ENCODE measurements at regions not wholly inside any gene's neighbourhood (a gene's known extent, or its start where the extent isn't known, plus 50 kb on each side); places are given as distances from the start of the nearest gene placed in this dataset.
A peak's percentile ranks its signal among the peaks of the same experiment; 100 is the strongest.

- H3K27me3 Mint-ChIP-seq, result peaks cover 61% of the 10 kb centered on the region
- no peak for DNase-seq
- H3K9me3 Mint-ChIP-seq, result no peaks in the 10 kb centered on the region
- no peaks in the 10 kb centered on the region for H3K36me3 Mint-ChIP-seq (ENCODE audit: low read depth)
- H3K4me1 Mint-ChIP-seq (ENCODE audit: low read depth), result no peaks in the 10 kb centered on the region
- H3K27ac Mint-ChIP-seq, result no peak overlapping the region
- H3K4me3 Mint-ChIP-seq, result no peak overlapping the region
These were observed 123.3 kb upstream of the FAM204A start for GRCh38 chr10:118465300-118465874.

DNA sequence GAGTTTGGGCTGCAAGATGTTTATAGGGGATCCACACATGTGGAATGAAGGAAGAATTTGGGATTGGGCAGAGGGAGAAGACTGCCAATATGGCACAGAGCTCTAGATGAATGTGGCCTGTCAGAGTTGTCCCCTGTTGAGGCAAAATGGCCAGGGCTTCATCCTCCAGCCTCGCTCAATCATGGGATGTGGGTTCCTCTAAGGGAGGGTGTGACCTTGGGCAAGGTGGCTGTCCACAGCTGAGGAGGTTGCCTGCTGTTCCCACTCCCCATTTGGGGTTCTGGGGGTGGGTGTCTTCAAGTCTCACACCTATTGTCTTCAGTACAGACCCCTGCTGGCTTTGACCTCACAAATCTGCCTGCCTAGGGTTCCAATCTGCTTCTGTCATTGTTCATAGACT is 121.6 kb upstream of the FAM204A start:
- H3K4me1 Mint-ChIP-seq (ENCODE audit: low read depth), result peaks cover 7% of the 10 kb centered on the region
- no peak overlapping the region for H3K4me3 Mint-ChIP-seq
- no peak for DNase-seq
- H3K27ac Mint-ChIP-seq, result no peak overlapping the region
- no peaks in the 10 kb centered on the region for H3K36me3 Mint-ChIP-seq (ENCODE audit: low read depth)
- peaks cover 62% of the 10 kb centered on the region for H3K27me3 Mint-ChIP-seq
- no peaks in the 10 kb centered on the region for H3K9me3 Mint-ChIP-seq

- Mint-ChIP-seq H3K9me3 (no peaks in the 10 kb centered on the region), H3K4me1 (ENCODE audit: low read depth) (peaks cover 7% of the 10 kb centered on the region), H3K27me3 (peaks cover 53% of the 10 kb centered on the region), H3K4me3 (no peak overlapping the region), H3K27ac (no peak overlapping the region), H3K36me3 (ENCODE audit: low read depth) (no peaks in the 10 kb centered on the region)
- DNase-seq, result no peak
These were observed 120.3 kb upstream of the FAM204A start for GRCh38 chr10:118462401-118462800.

- no peak overlapping the region for H3K27ac Mint-ChIP-seq
- no peaks in the 10 kb centered on the region for H3K9me3 Mint-ChIP-seq
- peak; percentile 55 for DNase-seq
- no peaks in the 10 kb centered on the region for H3K36me3 Mint-ChIP-seq (ENCODE audit: low read depth)
- H3K4me1 Mint-ChIP-seq (ENCODE audit: low read depth), result peaks cover 7% of the 10 kb centered on the region
- H3K4me3 Mint-ChIP-seq, result peak overlapping the region; percentile 27
- peaks cover 47% of the 10 kb centered on the region for H3K27me3 Mint-ChIP-seq
These were observed 117.6 kb upstream of the FAM204A start for GRCh38 chr10:118459642-118460193.

DNA sequence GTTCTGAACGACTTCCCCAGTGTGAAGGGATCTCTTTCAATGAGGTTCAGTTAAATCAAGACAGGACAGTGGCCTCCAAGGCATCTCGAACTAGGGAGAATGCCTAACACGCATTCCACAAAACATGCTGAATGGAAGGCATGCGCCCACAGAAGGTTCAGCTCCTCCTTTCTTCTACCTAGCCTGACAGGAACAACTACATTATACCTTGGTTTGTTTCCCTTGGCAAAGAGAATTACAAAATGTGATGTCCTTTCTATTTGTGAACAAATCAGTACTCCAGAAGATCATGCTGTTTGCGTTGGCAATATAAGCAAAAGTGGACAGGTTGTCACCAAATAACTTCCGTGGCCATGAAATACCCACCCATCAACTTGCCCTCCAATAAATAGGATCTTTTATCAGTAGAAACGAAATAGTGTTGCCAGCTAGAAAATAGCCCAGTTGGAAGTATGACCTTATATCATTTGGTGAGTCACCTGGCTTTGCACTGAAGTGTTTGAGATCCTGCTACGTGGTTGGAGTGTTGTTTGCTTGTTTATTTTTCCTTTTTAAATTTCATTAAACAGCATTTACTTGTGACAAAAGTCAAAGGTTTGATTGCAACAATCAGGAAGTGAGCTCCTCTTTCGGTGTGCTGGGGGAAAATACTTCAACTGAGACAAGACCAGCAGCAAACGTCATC is 117.0 kb upstream of the FAM204A start:
- H3K4me1 Mint-ChIP-seq (ENCODE audit: low read depth), result peaks cover 7% of the 10 kb centered on the region
- no peak overlapping the region for H3K27ac Mint-ChIP-seq
- DNase-seq, result no peak
- no peaks in the 10 kb centered on the region for H3K9me3 Mint-ChIP-seq
- H3K4me3 Mint-ChIP-seq, result peak overlapping the region; percentile 27
- H3K36me3 Mint-ChIP-seq (ENCODE audit: low read depth), result no peaks in the 10 kb centered on the region
- peaks cover 42% of the 10 kb centered on the region for H3K27me3 Mint-ChIP-seq

GRCh38 chr10:118457824-118458428 is 115.8 kb upstream of the FAM204A start:
- H3K9me3 Mint-ChIP-seq, result no peaks in the 10 kb centered on the region
- no peak overlapping the region for H3K27ac Mint-ChIP-seq
- peaks cover 34% of the 10 kb centered on the region for H3K27me3 Mint-ChIP-seq
- no peak overlapping the region for H3K4me3 Mint-ChIP-seq
- peaks cover 7% of the 10 kb centered on the region for H3K4me1 Mint-ChIP-seq (ENCODE audit: low read depth)
- DNase-seq, result no peak
- H3K36me3 Mint-ChIP-seq (ENCODE audit: low read depth), result no peaks in the 10 kb centered on the region

DNA sequence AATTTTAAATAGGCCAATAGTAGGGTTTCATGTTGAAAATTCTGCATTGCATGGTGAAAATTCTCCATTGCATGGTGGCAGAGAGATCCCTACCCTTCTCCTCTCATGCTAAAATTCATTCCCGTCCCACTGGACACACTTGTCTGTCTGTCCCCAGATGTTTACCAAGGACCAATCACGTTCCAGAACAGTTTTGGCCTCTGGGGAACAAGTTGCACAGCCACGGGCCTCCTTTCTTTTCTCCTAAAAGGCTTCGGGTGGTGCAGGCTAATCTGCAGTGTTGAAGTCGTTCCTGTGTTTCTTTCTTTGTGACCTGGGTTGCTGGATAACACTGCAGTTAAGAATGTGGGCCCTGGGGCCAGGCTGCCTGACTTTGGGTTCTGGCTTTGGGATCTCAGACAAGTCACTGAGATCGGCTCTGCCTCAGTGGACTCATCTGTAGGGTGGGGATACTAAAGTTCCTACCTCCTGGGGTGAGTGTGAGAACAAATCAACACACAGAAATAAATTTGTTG is 113.1 kb upstream of the FAM204A start:
- H3K27me3 Mint-ChIP-seq, result peaks cover 34% of the 10 kb centered on the region
- no peak overlapping the region for H3K27ac Mint-ChIP-seq
- peaks cover 7% of the 10 kb centered on the region for H3K4me1 Mint-ChIP-seq (ENCODE audit: low read depth)
- no peaks in the 10 kb centered on the region for H3K36me3 Mint-ChIP-seq (ENCODE audit: low read depth)
- no peak for DNase-seq
- peaks cover 2% of the 10 kb centered on the region for H3K9me3 Mint-ChIP-seq
- no peak overlapping the region for H3K4me3 Mint-ChIP-seq

GRCh38 chr10:118454211-118454610 is 112.1 kb upstream of the FAM204A start:
- peaks cover 2% of the 10 kb centered on the region for H3K4me1 Mint-ChIP-seq (ENCODE audit: low read depth)
- no peaks in the 10 kb centered on the region for H3K36me3 Mint-ChIP-seq (ENCODE audit: low read depth)
- no peak overlapping the region for H3K27ac Mint-ChIP-seq
- H3K9me3 Mint-ChIP-seq, result peaks cover 2% of the 10 kb centered on the region
- H3K4me3 Mint-ChIP-seq, result no peak overlapping the region
- no peak for DNase-seq
- H3K27me3 Mint-ChIP-seq, result peaks cover 34% of the 10 kb centered on the region

DNA sequence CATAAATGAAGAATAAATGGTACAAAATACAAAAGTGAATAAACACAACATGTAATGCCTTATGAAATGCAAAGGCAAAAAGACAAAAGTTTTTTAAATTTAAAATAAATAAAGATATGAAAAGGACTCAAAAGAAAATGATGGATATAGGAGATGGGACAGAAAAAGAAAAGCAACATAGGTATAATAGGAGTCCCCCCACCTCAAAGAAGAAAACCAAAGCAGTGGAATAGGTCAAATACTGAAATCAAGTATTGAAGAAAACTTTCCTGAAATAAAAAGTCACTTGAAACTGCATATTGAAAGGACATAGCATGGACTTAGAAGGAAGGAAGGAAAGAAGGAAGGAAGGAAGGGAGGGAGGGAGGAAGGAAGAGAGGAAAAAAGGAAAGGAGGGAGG is 110.0 kb upstream of the FAM204A start:
- H3K36me3 Mint-ChIP-seq (ENCODE audit: low read depth), result no peaks in the 10 kb centered on the region
- peaks cover 49% of the 10 kb centered on the region for H3K27me3 Mint-ChIP-seq
- H3K4me3 Mint-ChIP-seq, result no peak overlapping the region
- H3K9me3 Mint-ChIP-seq, result peaks cover 2% of the 10 kb centered on the region
- no peaks in the 10 kb centered on the region for H3K4me1 Mint-ChIP-seq (ENCODE audit: low read depth)
- no peak overlapping the region for H3K27ac Mint-ChIP-seq
- no peak for DNase-seq

GRCh38 chr10:118449521-118449920 is 107.4 kb upstream of the FAM204A start:
- no peaks in the 10 kb centered on the region for H3K36me3 Mint-ChIP-seq (ENCODE audit: low read depth)
- no peak for DNase-seq
- H3K4me3 Mint-ChIP-seq, result no peak overlapping the region
- H3K9me3 Mint-ChIP-seq, result peaks cover 2% of the 10 kb centered on the region
- no peak overlapping the region for H3K27ac Mint-ChIP-seq
- peaks cover 59% of the 10 kb centered on the region for H3K27me3 Mint-ChIP-seq
- no peaks in the 10 kb centered on the region for H3K4me1 Mint-ChIP-seq (ENCODE audit: low read depth)

GRCh38 chr10:118448744-118449143 is 106.6 kb upstream of the FAM204A start:
- no peaks in the 10 kb centered on the region for H3K4me1 Mint-ChIP-seq (ENCODE audit: low read depth)
- H3K4me3 Mint-ChIP-seq, result no peak overlapping the region
- H3K27me3 Mint-ChIP-seq, result peaks cover 62% of the 10 kb centered on the region
- no peak for DNase-seq
- H3K9me3 Mint-ChIP-seq, result peaks cover 2% of the 10 kb centered on the region
- no peaks in the 10 kb centered on the region for H3K36me3 Mint-ChIP-seq (ENCODE audit: low read depth)
- no peak overlapping the region for H3K27ac Mint-ChIP-seq

DNA sequence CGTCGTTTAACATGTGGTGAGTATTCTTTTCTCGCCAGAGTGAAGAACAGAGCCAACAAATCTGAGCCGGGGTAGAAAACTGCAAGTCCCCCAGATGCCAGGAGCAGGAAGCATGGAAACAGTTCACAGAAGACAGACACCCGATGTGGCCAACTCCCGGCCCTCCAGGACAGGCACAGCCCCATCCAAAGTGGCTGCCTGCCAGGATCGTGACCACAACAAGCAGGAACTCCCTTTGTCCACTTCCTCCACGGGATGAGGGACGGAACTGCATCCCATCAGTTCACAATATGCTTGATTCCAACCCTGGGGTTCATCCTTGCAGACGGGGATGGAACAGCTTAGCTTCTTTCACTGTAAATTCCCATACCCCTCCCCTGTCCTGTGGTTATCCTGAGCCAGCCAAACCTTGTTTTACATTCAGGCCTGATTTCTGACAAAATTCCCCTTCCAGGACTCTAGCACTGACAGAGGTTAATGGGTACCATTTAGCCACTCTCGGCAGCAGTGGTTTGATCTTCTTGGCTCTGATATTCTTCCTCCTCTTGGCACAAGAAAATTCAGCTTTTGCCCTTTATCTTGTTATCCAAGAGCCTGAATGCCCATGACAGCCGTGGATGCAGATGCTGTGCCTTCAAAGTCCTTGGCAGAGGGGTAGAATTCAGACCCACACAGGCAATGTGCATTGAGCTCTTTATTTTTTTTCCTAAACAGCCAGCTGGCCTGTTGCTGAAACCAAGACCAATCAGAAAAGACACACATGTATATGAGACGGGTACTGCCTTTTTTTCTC is 105.5 kb upstream of the FAM204A start:
- Mint-ChIP-seq H3K27me3 (peaks cover 59% of the 10 kb centered on the region), H3K9me3 (peaks cover 2% of the 10 kb centered on the region), H3K4me3 (no peak overlapping the region), H3K36me3 (ENCODE audit: low read depth) (no peaks in the 10 kb centered on the region), H3K4me1 (ENCODE audit: low read depth) (no peaks in the 10 kb centered on the region), H3K27ac (no peak overlapping the region)
- no peak for DNase-seq

DNA sequence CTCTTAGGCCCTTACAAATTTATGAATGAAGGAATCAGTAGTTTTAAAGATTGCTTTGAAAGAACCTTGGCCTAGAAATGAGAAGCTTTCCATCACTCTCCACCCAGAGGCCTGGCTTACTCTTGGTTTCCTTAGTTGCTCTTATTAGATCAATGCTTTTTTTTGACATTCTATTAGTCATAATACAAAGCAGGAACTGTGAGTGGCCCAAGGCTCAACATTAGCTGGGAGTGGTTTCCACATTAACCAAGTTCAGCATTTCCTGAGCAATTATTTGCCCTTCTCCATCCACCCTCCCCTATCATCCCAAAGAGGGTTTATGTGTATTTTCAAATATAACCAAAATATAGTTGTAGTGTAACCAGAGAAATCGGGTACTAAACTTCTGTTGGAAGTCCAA is 103.4 kb upstream of the FAM204A start:
- peaks cover 63% of the 10 kb centered on the region for H3K27me3 Mint-ChIP-seq
- no peaks in the 10 kb centered on the region for H3K9me3 Mint-ChIP-seq
- H3K4me1 Mint-ChIP-seq (ENCODE audit: low read depth), result no peaks in the 10 kb centered on the region
- no peak overlapping the region for H3K27ac Mint-ChIP-seq
- H3K4me3 Mint-ChIP-seq, result no peak overlapping the region
- no peak for DNase-seq
- no peaks in the 10 kb centered on the region for H3K36me3 Mint-ChIP-seq (ENCODE audit: low read depth)

GRCh38 chr10:118444069-118444468 is 101.9 kb upstream of the FAM204A start:
- H3K27ac Mint-ChIP-seq, result no peak overlapping the region
- no peaks in the 10 kb centered on the region for H3K36me3 Mint-ChIP-seq (ENCODE audit: low read depth)
- H3K9me3 Mint-ChIP-seq, result no peaks in the 10 kb centered on the region
- DNase-seq, result no peak
- no peaks in the 10 kb centered on the region for H3K4me1 Mint-ChIP-seq (ENCODE audit: low read depth)
- no peak overlapping the region for H3K4me3 Mint-ChIP-seq
- peaks cover 65% of the 10 kb centered on the region for H3K27me3 Mint-ChIP-seq

Measured in activated T-cell treated with anti-CD3 and anti-CD28 coated beads, Interleukin-2, amount 50 U/mL, for 24 hours (primary cell).